ENCODE measurements at regions not wholly inside any gene's neighbourhood (a gene's known extent, or its start where the extent isn't known, plus 50 kb on each side); places are given as distances from the start of the nearest gene placed in this dataset.
"Not testable (repeated sequence)": the region's sequence is repeated elsewhere in the genome, so short reads cannot be mapped to it uniquely, and the experiment has no call there.

GRCh38 chr2:131671841-131672470, 144.3 kb downstream of the CCDC74A start:
- not testable (repeated sequence) for DNase-seq (ENCODE audit: low read depth in 3 of 3)

- DNase-seq (ENCODE audit: low read depth in 3 of 3), result peak; percentile 40 to 63 (median 42)
Measured at GRCh38 chr2:131672471-131673399, 145.0 kb downstream of the CCDC74A start.

- DNase-seq (ENCODE audit: low read depth in 3 of 3), result peak in 2 of 3 experiments; percentile 50 to 68
Measured at GRCh38 chr2:131673400-131674173, 145.9 kb downstream of the CCDC74A start.

GRCh38 chr2:131674174-131674507, 146.5 kb downstream of the CCDC74A start:
- DNase-seq (ENCODE audit: low read depth in 3 of 3), result no peak

- DNase-seq (ENCODE audit: low read depth in 3 of 3), result not testable (repeated sequence)
Measured at GRCh38 chr2:131681611-131682121, 154.0 kb downstream of the CCDC74A start.

- peak; percentile 61 to 81 (median 62) for DNase-seq (ENCODE audit: low read depth in 3 of 3)
Measured at GRCh38 chr2:131682122-131682944, 154.6 kb downstream of the CCDC74A start.

- DNase-seq (ENCODE audit: low read depth in 3 of 3), result not testable (repeated sequence)
Measured at GRCh38 chr2:131682945-131683330, 155.2 kb downstream of the CCDC74A start.

- not testable (repeated sequence) for DNase-seq (ENCODE audit: low read depth in 3 of 3)
Measured at GRCh38 chr2:131684631-131685316, 157.1 kb downstream of the CCDC74A start.

- DNase-seq (ENCODE audit: low read depth in 3 of 3), result not testable (repeated sequence)
Measured at GRCh38 chr2:131686164-131686893, 158.6 kb downstream of the CCDC74A start.

GRCh38 chr2:131686894-131687238, 159.2 kb downstream of the CCDC74A start:
- not testable (repeated sequence) for DNase-seq (ENCODE audit: low read depth in 3 of 3)

GRCh38 chr2:131689066-131689465, 161.4 kb downstream of the CCDC74A start:
- not testable (repeated sequence) for DNase-seq (ENCODE audit: low read depth in 3 of 3)

- DNase-seq (ENCODE audit: low read depth in 3 of 3), result not testable (repeated sequence)
Measured at GRCh38 chr2:131711268-131711667, 183.6 kb downstream of the CCDC74A start.

GRCh38 chr2:131717907-131718306, 190.2 kb downstream of the CCDC74A start:
- DNase-seq (ENCODE audit: low read depth in 3 of 3), result not testable (repeated sequence)

GRCh38 chr2:131721163-131721562, 193.5 kb downstream of the CCDC74A start:
- DNase-seq (ENCODE audit: low read depth in 3 of 3), result not testable (repeated sequence)

GRCh38 chr2:131722256-131722655, 194.6 kb downstream of the CCDC74A start:
- DNase-seq (ENCODE audit: low read depth in 3 of 3), result not testable (repeated sequence)

GRCh38 chr2:131724019-131724418, 196.3 kb downstream of the CCDC74A start:
- DNase-seq (ENCODE audit: low read depth in 3 of 3), result no peak

GRCh38 chr2:131728451-131728850, 200.8 kb downstream of the CCDC74A start:
- DNase-seq (ENCODE audit: low read depth in 3 of 3), result not testable (repeated sequence)

- not testable (repeated sequence) for DNase-seq (ENCODE audit: low read depth in 3 of 3)
Measured at GRCh38 chr2:131733530-131733929, 205.8 kb downstream of the CCDC74A start.

- DNase-seq (ENCODE audit: low read depth in 3 of 3), result not testable (repeated sequence)
Measured at GRCh38 chr2:131736406-131736805, 208.7 kb downstream of the CCDC74A start.

- not testable (repeated sequence) for DNase-seq (ENCODE audit: low read depth in 3 of 3)
Measured at GRCh38 chr2:131738533-131738932, 210.8 kb downstream of the CCDC74A start.
